HG03565 (cell line): ENCODE measurements at regions not wholly inside any gene's neighbourhood (a gene's known extent, or its start where the extent isn't known, plus 50 kb on each side); places are given as distances from the start of the nearest gene placed in this dataset.
"Not testable (repeated sequence)": the region's sequence is repeated elsewhere in the genome, so short reads cannot be mapped to it uniquely, and the experiment has no call there.

ENCODE experiments used
- ATAC-seq: cut with Tn5 transposase; IDR thresholded peaks from one replicate; pipeline ENCODE4 v1.9.1; 2021; ENCODE audit warnings: mild to moderate bottlenecking, moderate library complexity; ENCODE audit not compliant: unreplicated experiment

GRCh38 chr6:105745464-105746129 lies 340.5 kb upstream of the PRDM1 start:
- no peak for ATAC-seq

GRCh38 chr6:105744815-105745214 lies 341.3 kb upstream of the PRDM1 start:
- ATAC-seq: no peak

- no peak for ATAC-seq
Measured at GRCh38 chr6:105740946-105741645, 338.2 kb upstream of the PREP start.

- ATAC-seq: no peak
Measured at GRCh38 chr6:105739764-105740163, 336.9 kb upstream of the PREP start.

- ATAC-seq: no peak
Measured at GRCh38 chr6:105733556-105734162, 330.8 kb upstream of the PREP start.

GRCh38 chr6:105728995-105729394 lies 326.1 kb upstream of the PREP start:
- ATAC-seq: no peak

GRCh38 chr6:105726902-105727655 lies 324.2 kb upstream of the PREP start:
- ATAC-seq: no peak

GRCh38 chr6:105714846-105715245 lies 312.0 kb upstream of the PREP start:
- ATAC-seq: no peak

- no peak for ATAC-seq
Measured at GRCh38 chr6:105713474-105714118, 310.7 kb upstream of the PREP start.

GRCh38 chr6:105711216-105711615 lies 308.3 kb upstream of the PREP start:
- no peak for ATAC-seq

GRCh38 chr6:105705608-105706007 lies 302.7 kb upstream of the PREP start:
- no peak for ATAC-seq

GRCh38 chr6:105695461-105695860 lies 292.6 kb upstream of the PREP start:
- no peak for ATAC-seq

GRCh38 chr6:105692613-105693215 lies 289.8 kb upstream of the PREP start:
- no peak for ATAC-seq

GRCh38 chr6:105691971-105692370 lies 289.1 kb upstream of the PREP start:
- ATAC-seq: no peak

- no peak for ATAC-seq
Measured at GRCh38 chr6:105691081-105691480, 288.2 kb upstream of the PREP start.

- no peak for ATAC-seq
Measured at GRCh38 chr6:105688573-105688972, 285.7 kb upstream of the PREP start.

- not testable (repeated sequence) for ATAC-seq
Measured at GRCh38 chr6:105686793-105687192, 283.9 kb upstream of the PREP start.

GRCh38 chr6:105681061-105681460 lies 278.2 kb upstream of the PREP start:
- ATAC-seq: no peak

GRCh38 chr6:105680131-105680530 lies 277.2 kb upstream of the PREP start:
- ATAC-seq: no peak

GRCh38 chr6:105678516-105678915 lies 275.6 kb upstream of the PREP start:
- no peak for ATAC-seq
